ENCODE measurements at regions not wholly inside any gene's neighbourhood (a gene's known extent, or its start where the extent isn't known, plus 50 kb on each side); places are given as distances from the start of the nearest gene placed in this dataset.

- DNase-seq: no peak
Observed at GRCh38 chr3:59326246-59327024, 276.6 kb upstream of the CFAP20DC start.

- DNase-seq: no peak
Observed at GRCh38 chr3:59321881-59322540, 272.2 kb upstream of the CFAP20DC start.

- DNase-seq: no peak
Observed at GRCh38 chr3:59320080-59320479, 270.3 kb upstream of the CFAP20DC start.

GRCh38 chr3:59319442-59319841 is 269.6 kb upstream of the CFAP20DC start:
- no peak for DNase-seq

- DNase-seq: no peak
Observed at GRCh38 chr3:59318881-59319280, 269.1 kb upstream of the CFAP20DC start.

- no peak for DNase-seq
Observed at GRCh38 chr3:59317386-59317785, 267.6 kb upstream of the CFAP20DC start.

GRCh38 chr3:59316688-59317275 is 267.0 kb upstream of the CFAP20DC start:
- no peak for DNase-seq

- DNase-seq: peak; percentile 50
Observed at GRCh38 chr3:59313365-59313764, 263.5 kb upstream of the CFAP20DC start.

- DNase-seq: no peak
Observed at GRCh38 chr3:59311231-59311630, 261.4 kb upstream of the CFAP20DC start.

- no peak for DNase-seq
Observed at GRCh38 chr3:59310736-59311135, 260.9 kb upstream of the CFAP20DC start.

GRCh38 chr3:59308684-59309083 is 258.9 kb upstream of the CFAP20DC start:
- DNase-seq: no peak

GRCh38 chr3:59308001-59308400 is 258.2 kb upstream of the CFAP20DC start:
- no peak for DNase-seq

GRCh38 chr3:59306436-59306835 is 256.6 kb upstream of the CFAP20DC start:
- no peak for DNase-seq

- DNase-seq: no peak
Observed at GRCh38 chr3:59304296-59304695, 254.5 kb upstream of the CFAP20DC start.

GRCh38 chr3:59303452-59303851 is 253.6 kb upstream of the CFAP20DC start:
- DNase-seq: no peak

- DNase-seq: no peak
Observed at GRCh38 chr3:59302442-59302841, 252.6 kb upstream of the CFAP20DC start.

GRCh38 chr3:59300733-59301132 is 250.9 kb upstream of the CFAP20DC start:
- no peak for DNase-seq

- DNase-seq: no peak
Observed at GRCh38 chr3:59299561-59299960, 249.7 kb upstream of the CFAP20DC start.

GRCh38 chr3:59290358-59290757 is 240.5 kb upstream of the CFAP20DC start:
- no peak for DNase-seq

GRCh38 chr3:59289831-59290230 is 240.0 kb upstream of the CFAP20DC start:
- no peak for DNase-seq

GRCh38 chr3:59288951-59289350 is 239.1 kb upstream of the CFAP20DC start:
- DNase-seq: no peak

- no peak for DNase-seq
Observed at GRCh38 chr3:59286791-59287531, 237.1 kb upstream of the CFAP20DC start.

- no peak for DNase-seq
Observed at GRCh38 chr3:59285560-59285959, 235.7 kb upstream of the CFAP20DC start.

Data from CD4-positive, alpha-beta T cell treated with Interleukin-17A for 4 hours (primary cell).